Loucy (cell line): ENCODE measurements at regions not wholly inside any gene's neighbourhood (a gene's known extent, or its start where the extent isn't known, plus 50 kb on each side); places are given as distances from the start of the nearest gene placed in this dataset.

ENCODE experiments used
- EZH2phosphoT487 ChIP-seq: fragments of 200-600 bp; IDR thresholded peaks from 2 replicates; pipeline ENCODE4 v1.6.1; 2018; ENCODE audit warnings: antibody characterized with exemption, mild to moderate bottlenecking, moderate library complexity, borderline replicate concordance
- TF ChIP-seq, protein P1 (sequence below): fragments of 200-600 bp; sonication (generic); conservative IDR thresholded peaks from 2 replicates; pipeline ENCODE4 v1.5.1; 2014; ENCODE audit warnings: mild to moderate bottlenecking, antibody characterized with exemption, low read length

DNA sequence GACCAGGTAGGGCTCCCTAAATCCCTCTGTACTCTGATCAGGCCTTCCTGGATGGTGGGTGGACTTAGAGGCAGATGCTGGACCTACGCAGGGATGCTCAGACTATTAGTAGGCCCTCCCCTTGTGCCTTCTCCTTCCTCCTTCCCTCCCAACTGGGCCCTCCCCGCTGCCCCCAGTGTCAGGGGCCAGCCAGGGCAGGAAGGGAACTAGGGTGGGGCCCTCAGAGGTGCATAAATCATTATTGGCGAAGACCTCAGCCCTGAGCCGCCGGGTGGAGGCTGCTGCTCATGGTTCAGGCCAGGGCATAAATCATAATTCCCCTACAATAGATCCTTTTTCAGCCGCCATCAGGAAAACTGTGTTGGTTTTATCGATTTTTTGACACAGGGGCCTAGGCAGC lies 81.4 kb downstream of the MRM1 start:
- TF ChIP-seq, protein P1, sequence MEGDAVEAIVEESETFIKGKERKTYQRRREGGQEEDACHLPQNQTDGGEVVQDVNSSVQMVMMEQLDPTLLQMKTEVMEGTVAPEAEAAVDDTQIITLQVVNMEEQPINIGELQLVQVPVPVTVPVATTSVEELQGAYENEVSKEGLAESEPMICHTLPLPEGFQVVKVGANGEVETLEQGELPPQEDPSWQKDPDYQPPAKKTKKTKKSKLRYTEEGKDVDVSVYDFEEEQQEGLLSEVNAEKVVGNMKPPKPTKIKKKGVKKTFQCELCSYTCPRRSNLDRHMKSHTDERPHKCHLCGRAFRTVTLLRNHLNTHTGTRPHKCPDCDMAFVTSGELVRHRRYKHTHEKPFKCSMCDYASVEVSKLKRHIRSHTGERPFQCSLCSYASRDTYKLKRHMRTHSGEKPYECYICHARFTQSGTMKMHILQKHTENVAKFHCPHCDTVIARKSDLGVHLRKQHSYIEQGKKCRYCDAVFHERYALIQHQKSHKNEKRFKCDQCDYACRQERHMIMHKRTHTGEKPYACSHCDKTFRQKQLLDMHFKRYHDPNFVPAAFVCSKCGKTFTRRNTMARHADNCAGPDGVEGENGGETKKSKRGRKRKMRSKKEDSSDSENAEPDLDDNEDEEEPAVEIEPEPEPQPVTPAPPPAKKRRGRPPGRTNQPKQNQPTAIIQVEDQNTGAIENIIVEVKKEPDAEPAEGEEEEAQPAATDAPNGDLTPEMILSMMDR, result no peak
- TF ChIP-seq EZH2phosphoT487, result no peak
